ENCODE measurements at regions not wholly inside any gene's neighbourhood (a gene's known extent, or its start where the extent isn't known, plus 50 kb on each side); places are given as distances from the start of the nearest gene placed in this dataset.

DNA sequence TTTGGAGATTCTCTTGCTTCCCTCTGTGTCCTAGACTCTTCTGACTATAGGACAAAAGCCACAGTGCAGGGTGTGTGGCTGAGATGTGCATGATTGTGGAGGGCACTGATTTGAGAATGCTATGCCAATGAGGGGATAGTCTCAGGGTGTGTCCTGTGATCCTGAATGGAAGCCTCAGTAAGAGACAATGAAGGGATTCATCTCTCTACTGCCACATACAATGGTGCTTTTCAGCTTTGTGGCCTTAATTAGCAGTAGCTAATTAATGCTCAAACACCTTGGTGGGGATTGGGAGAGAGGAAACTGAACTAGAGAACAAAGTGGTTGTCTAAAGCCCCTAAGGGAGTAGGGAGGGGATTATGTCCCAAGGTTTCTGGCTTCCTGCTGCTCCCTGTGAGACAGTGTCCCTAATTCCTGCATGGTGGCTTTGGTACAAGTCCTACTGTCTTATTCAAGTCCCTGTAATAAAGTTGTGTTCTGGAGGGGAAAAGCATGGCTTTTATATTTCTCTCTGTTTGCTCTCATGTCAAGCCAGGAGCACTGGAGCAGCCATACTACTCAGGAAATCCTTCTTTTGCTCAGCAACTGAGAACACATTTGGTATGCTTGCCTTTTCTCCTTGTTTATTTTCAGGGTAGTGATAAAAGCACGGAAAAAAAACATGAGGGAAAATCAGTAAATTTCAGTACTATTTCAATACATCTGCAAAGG lies 415.2 kb upstream of the TCF4 start:
- Histone ChIP-seq H3K36me3 (ENCODE audit: insufficient read depth) (no peaks in the 10 kb centered on the region), H3K4me3 (ENCODE audit: low read depth, low read length) (no peak overlapping the region), H3K4me1 (ENCODE audit: insufficient read depth) (no peaks in the 10 kb centered on the region), H3K27ac (ENCODE audit: low read depth) (no peak overlapping the region)
- WGBS: 48% methylated on average over 1 of the region's 1 CpG
- DNase-seq (ENCODE audit: extremely low spot score): no peak

DNA sequence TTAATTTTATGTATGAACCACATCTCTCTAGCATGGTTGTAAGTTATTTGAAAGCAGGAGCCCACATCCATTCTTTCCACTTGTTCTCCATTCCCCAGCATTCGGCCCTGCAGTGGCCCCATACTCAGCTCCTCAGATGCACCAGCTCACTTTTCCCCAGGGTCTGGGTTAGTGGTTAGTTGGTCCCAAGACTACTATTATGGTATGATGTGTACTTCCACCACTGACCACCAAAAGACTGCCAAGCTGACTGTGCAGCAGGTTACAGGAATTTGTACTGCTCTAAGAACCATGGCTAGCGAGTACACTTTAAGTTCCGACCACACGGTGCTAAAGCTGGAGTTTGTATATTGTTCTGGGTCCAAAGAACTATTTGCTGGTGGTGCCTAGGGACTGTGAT lies 413.6 kb upstream of the TCF4 start:
- no peaks in the 10 kb centered on the region for H3K36me3 ChIP-seq (ENCODE audit: insufficient read depth)
- no peak overlapping the region for H3K4me3 ChIP-seq (ENCODE audit: low read depth, low read length)
- no peak for DNase-seq (ENCODE audit: extremely low spot score)
- H3K4me1 ChIP-seq (ENCODE audit: insufficient read depth): no peaks in the 10 kb centered on the region
- 88% methylated on average over 4 of the region's 4 CpGs for WGBS
- H3K27ac ChIP-seq (ENCODE audit: low read depth): no peak overlapping the region

DNA sequence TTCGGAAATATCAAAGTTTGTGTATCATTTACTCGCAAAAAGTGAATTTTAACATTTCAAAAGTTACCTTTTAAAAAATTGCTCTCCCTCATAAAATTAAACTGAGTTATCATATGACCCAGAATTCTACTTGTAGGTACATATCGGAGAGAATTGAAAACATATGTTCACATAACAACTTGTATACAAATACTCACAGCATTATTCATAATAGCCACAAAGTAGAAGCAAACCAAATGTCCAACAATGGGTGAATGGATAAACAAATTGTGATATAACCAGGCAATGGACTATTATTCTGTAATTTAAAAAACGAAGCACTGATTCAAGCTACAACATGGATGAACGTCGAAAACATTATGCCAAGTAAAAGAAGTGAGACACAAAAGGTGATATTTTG lies 412.0 kb upstream of the TCF4 start:
- no peak for DNase-seq (ENCODE audit: extremely low spot score)
- WGBS: 69% methylated on average over 6 of the region's 6 CpGs
- Histone ChIP-seq H3K36me3 (ENCODE audit: insufficient read depth) (no peaks in the 10 kb centered on the region), H3K4me1 (ENCODE audit: insufficient read depth) (no peaks in the 10 kb centered on the region), H3K27ac (ENCODE audit: low read depth) (no peak overlapping the region), H3K4me3 (ENCODE audit: low read depth, low read length) (no peak overlapping the region)

DNA sequence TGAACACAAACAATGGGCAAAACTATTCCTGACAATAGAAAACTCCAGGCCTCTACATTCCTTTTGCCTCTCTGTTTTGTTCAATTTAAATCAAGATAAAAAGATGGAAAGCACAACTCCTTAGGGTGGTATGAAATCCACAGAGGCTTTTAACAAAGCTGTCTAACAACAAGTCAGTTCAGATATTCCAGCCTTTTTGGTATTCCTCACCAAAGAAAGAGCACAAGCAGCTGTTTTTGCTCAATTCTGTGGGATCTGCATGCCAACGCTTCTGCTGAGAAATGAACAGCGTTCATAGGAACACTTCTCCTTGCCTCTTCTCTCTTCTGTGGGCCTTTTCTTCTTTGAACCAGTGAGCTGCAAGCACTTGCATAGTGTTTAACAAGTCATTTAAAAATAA lies 411.6 kb upstream of the TCF4 start:
- Histone ChIP-seq H3K4me3 (ENCODE audit: low read depth, low read length) (no peak overlapping the region), H3K36me3 (ENCODE audit: insufficient read depth) (no peaks in the 10 kb centered on the region), H3K27ac (ENCODE audit: low read depth) (no peak overlapping the region), H3K4me1 (ENCODE audit: insufficient read depth) (no peaks in the 10 kb centered on the region)
- no peak for DNase-seq (ENCODE audit: extremely low spot score)
- 51% methylated on average over 2 of the region's 2 CpGs for WGBS

DNA sequence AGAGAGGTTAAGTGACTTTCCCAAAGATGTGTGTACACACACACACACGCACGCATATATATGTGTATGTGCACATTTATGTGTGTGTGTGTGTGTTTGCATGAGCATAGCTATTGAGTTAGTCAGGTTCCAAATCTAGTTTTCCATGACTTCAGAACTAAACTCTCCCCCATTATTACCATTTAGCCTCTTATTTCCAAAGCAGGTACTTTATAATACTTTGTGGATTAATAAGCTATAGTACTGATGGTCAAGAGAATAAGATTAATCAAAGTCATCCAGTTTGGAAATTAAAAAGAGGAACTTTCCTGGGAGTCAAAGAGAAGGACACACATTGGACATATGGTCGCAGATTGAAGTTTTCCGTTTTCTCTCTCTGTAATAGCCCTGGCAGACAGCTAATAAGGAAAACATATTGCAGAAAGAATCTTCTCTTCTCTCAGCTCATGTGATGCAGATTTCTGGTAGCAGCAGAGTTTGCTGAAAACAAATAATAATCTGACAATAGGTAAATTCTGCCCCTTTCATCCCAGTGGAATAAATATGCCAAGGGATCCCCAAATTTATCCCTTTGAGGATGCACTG lies 410.9 kb upstream of the TCF4 start:
- no peak overlapping the region for H3K4me3 ChIP-seq (ENCODE audit: low read depth, low read length)
- no peak for DNase-seq (ENCODE audit: extremely low spot score)
- H3K36me3 ChIP-seq (ENCODE audit: insufficient read depth): no peaks in the 10 kb centered on the region
- 83% methylated on average over 4 of the region's 4 CpGs for WGBS
- no peaks in the 10 kb centered on the region for H3K4me1 ChIP-seq (ENCODE audit: insufficient read depth)
- no peak overlapping the region for H3K27ac ChIP-seq (ENCODE audit: low read depth)

DNA sequence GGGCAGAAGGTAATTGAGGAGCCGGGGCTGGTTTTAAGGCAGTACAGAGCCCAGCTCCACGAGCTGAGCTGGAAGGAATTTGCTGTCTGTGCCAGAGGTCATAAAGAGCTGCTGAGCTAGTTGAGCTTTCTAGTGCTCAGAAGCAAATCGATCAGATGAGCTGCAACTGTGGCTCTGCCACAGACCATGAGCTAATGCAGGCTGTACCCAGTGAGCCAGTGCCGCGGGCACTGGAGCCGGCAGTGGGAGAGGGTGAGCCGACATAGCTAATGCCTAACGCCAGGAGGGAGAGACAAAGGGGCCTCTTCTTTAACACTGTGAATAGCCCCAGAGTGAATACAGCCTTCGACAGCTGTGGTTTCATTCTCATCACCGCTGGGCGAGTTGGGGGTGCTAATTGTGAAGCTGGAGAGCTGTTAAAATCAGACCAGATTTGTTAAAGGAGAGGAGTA lies 410.1 kb upstream of the TCF4 start:
- Histone ChIP-seq H3K27ac (ENCODE audit: low read depth) (peak overlapping the region; percentile 35), H3K4me3 (ENCODE audit: low read depth, low read length) (peak overlapping the region; percentile 6), H3K36me3 (ENCODE audit: insufficient read depth) (no peaks in the 10 kb centered on the region), H3K4me1 (ENCODE audit: insufficient read depth) (no peaks in the 10 kb centered on the region)
- WGBS: 28% methylated on average over 11 of the region's 11 CpGs
- peak; percentile 11 for DNase-seq (ENCODE audit: extremely low spot score)

DNA sequence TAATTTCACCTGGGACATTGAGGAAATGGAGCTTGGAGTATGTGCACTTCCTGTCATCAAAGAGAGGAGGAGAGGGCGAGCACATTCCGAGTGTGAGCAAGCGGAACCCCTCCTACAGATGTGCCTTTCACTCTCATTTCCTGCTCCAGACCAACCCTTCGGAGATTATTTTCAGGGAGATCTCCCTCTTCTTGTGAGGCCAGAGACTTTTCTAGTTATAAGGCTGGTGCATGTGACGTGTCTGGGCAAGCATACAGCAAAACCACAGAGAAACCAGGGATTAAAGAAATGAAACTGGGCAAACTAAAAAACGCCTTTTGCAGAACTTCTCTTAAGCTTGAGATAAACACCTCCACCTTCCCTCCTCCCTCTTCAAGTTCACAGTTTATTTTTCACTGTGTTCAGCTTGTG lies 409.2 kb upstream of the TCF4 start:
- no peaks in the 10 kb centered on the region for H3K4me1 ChIP-seq (ENCODE audit: insufficient read depth)
- DNase-seq (ENCODE audit: extremely low spot score): no peak
- no peak overlapping the region for H3K27ac ChIP-seq (ENCODE audit: low read depth)
- H3K4me3 ChIP-seq (ENCODE audit: low read depth, low read length): no peak overlapping the region
- H3K36me3 ChIP-seq (ENCODE audit: insufficient read depth): no peaks in the 10 kb centered on the region
- 55% methylated on average over 6 of the region's 6 CpGs for WGBS

DNA sequence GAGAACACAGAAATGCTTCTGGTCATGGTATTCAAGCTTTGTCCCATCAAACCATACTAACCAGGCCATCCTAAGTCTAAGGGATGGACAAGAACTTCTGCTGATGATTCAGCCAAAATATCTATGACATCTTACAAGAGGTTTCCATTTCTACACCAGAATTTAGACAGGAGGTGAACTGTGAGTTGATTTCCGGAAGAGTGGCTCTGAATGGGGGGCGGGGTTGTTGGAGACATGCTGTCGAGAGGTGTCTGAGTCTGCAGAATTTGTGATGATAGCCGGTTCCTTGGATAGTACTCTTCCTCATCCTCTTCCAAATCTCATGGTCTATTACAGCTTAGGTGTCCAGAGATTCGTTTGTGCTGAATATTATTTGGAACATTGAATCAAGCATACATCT lies 408.7 kb upstream of the TCF4 start:
- H3K36me3 ChIP-seq (ENCODE audit: insufficient read depth): no peaks in the 10 kb centered on the region
- WGBS: 87% methylated on average over 5 of the region's 5 CpGs
- H3K4me3 ChIP-seq (ENCODE audit: low read depth, low read length): no peak overlapping the region
- H3K27ac ChIP-seq (ENCODE audit: low read depth): no peak overlapping the region
- H3K4me1 ChIP-seq (ENCODE audit: insufficient read depth): no peaks in the 10 kb centered on the region
- DNase-seq (ENCODE audit: extremely low spot score): no peak

DNA sequence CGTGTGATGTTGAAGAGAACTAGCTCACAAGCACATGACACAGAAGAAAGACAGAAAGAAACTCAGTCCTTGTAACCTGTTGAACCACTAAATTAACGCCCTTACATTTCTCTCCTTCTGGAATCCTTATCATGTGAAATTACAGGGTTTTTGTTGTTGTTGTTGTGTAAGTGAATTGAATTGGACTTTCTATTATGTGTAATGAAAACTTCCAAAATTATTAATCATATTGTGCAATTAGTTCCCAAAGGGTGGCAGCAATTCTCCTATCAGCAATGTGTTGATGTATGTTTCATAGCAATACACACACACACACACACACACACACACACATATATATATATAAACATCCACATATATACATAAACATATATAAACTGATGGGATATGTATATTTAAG lies 402.2 kb upstream of the TCF4 start:
- Histone ChIP-seq H3K4me3 (ENCODE audit: low read depth, low read length) (no peak overlapping the region), H3K36me3 (ENCODE audit: insufficient read depth) (no peaks in the 10 kb centered on the region), H3K27ac (ENCODE audit: low read depth) (no peak overlapping the region), H3K4me1 (ENCODE audit: insufficient read depth) (no peaks in the 10 kb centered on the region)
- WGBS: 95% methylated on average over 2 of the region's 2 CpGs
- no peak for DNase-seq (ENCODE audit: extremely low spot score)

DNA sequence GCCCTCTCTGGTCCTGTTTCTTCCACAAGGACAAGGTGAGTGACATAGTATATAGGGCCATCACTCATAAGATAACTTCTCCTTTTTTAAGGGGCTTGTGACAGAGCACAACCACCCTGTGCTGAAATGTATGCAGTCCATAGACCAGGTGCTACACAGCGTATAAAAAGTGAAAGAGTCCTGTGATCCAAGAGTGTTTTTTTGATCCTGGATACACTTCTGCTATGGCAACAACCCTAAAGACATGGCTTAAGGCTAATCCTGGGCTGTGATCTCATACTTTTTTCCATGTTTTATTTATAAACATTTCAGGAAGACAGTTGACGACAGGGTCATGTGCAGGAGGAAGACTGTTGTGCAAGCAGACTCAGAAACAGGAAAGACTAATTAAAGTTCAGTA lies 400.5 kb upstream of the TCF4 start:
- peak; percentile 15 for DNase-seq (ENCODE audit: extremely low spot score)
- no peaks in the 10 kb centered on the region for H3K36me3 ChIP-seq (ENCODE audit: insufficient read depth)
- 18% methylated on average over 2 of the region's 2 CpGs for WGBS
- no peak overlapping the region for H3K4me3 ChIP-seq (ENCODE audit: low read depth, low read length)
- no peaks in the 10 kb centered on the region for H3K4me1 ChIP-seq (ENCODE audit: insufficient read depth)
- H3K27ac ChIP-seq (ENCODE audit: low read depth): no peak overlapping the region

DNA sequence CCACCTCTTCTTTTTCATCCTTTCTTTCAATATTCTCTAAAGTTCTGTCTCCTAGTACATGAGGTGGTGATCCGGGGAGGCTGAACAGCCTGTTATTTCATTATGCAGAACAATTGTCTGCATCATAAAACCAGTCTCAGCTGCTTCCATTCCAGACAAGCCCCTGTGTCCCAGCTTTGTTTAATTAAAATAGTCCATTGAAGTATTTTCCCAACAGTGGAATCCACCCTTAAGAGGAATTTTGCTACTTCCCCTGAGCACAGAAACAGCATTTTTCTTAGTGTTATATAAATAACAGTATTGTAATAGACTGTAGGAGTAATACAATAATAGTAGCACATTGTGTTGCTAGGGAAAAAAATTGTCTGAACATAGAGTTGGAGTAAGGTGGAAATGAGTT lies 395.4 kb upstream of the TCF4 start:
- Histone ChIP-seq H3K36me3 (ENCODE audit: insufficient read depth) (no peaks in the 10 kb centered on the region), H3K27ac (ENCODE audit: low read depth) (no peak overlapping the region), H3K4me3 (ENCODE audit: low read depth, low read length) (no peak overlapping the region), H3K4me1 (ENCODE audit: insufficient read depth) (no peaks in the 10 kb centered on the region)
- no peak for DNase-seq (ENCODE audit: extremely low spot score)
- WGBS: 67% methylated on average over 1 of the region's 1 CpG

DNA sequence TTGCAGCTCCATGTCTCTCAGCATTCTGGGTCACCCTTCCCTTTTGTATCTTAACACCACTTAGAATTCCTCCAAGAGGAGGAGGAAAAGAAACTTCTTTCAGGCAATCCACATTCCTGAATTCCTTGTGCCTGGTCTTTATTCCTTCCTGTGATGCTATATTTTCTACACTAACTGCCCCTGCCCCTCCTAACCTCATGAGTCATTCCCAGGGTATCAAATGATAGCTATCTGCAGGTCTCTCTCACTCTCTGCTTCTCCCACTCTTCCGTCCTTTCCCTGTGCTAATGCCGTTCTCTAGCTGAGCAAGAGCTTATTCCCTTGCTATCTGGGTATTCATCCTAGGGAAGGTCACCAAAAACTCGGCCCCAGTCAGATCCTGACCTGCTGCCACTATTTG lies 395.0 kb upstream of the TCF4 start:
- WGBS: 58% methylated on average over 3 of the region's 3 CpGs
- H3K4me3 ChIP-seq (ENCODE audit: low read depth, low read length): no peak overlapping the region
- H3K27ac ChIP-seq (ENCODE audit: low read depth): no peak overlapping the region
- no peaks in the 10 kb centered on the region for H3K36me3 ChIP-seq (ENCODE audit: insufficient read depth)
- no peaks in the 10 kb centered on the region for H3K4me1 ChIP-seq (ENCODE audit: insufficient read depth)
- DNase-seq (ENCODE audit: extremely low spot score): no peak

DNA sequence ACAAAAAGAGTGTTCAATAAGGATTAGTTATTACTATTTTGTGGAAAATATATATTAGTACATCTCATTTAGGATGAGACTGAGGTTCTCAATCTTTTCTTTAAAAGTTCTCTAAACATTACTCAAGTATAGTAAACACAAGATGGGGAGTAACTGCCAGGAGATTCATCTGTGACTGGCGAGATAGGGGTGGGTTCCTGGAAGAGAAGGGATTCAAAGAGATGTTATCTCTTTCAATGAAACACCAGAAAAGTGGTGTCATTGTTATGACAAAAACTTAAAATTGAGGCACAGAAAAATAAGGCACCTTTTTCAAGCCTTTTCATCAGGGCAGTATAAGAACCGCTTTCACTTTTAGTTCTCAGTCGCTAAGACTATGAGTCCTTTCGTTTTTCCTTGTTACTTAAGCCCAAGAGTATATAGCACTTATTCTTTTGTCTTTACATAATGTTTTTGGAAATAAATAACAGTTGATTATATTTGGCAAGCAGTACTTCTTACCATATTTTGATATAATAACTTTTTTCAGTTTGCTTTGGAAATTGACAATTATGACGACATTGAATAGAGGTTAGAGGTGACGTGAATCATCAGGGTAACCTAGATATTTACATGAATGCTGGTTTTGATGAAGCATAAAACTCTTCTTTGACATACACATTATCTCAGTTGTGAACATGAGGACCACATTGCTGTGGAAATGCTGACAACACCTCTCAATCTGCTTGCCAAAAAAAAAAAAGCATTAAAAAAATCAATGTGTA lies 393.9 kb upstream of the TCF4 start:
- Histone ChIP-seq H3K36me3 (ENCODE audit: insufficient read depth) (no peaks in the 10 kb centered on the region), H3K27ac (ENCODE audit: low read depth) (no peak overlapping the region), H3K4me3 (ENCODE audit: low read depth, low read length) (no peak overlapping the region), H3K4me1 (ENCODE audit: insufficient read depth) (no peaks in the 10 kb centered on the region)
- 90% methylated on average over 6 of the region's 6 CpGs for WGBS
- DNase-seq (ENCODE audit: extremely low spot score): no peak

DNA sequence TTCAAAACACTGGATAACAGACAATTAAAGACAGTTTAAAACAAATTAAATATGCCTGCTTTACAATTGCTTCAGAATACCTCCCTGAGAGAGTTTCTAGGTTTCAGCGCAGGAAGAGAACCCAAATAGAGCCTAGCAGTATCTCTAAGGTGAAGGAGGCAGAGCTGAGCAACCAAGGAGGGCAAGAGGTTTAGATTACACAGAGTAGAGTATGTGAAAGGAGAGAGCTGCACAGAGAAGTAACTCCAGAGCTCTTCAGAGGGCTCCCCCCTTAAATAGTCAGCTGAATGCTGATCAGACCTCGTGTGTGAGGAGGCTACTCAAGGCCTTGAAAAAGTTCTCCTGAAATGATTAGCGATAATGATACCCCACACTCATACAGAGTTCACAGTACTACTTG lies 386.5 kb upstream of the TCF4 start:
- DNase-seq (ENCODE audit: extremely low spot score): no peak
- Histone ChIP-seq H3K36me3 (ENCODE audit: insufficient read depth) (no peaks in the 10 kb centered on the region), H3K4me1 (ENCODE audit: insufficient read depth) (no peaks in the 10 kb centered on the region), H3K27ac (ENCODE audit: low read depth) (no peak overlapping the region), H3K4me3 (ENCODE audit: low read depth, low read length) (no peak overlapping the region)
- 82% methylated on average over 3 of the region's 3 CpGs for WGBS

Data from urinary bladder (tissue), 3 donors.